Neuronal stem cell (in vitro differentiated cells): ENCODE measurements at regions not wholly inside any gene's neighbourhood (a gene's known extent, or its start where the extent isn't known, plus 50 kb on each side); places are given as distances from the start of the nearest gene placed in this dataset.
"Not testable (repeated sequence)": the region's sequence is repeated elsewhere in the genome, so short reads cannot be mapped to it uniquely, and the experiment has no call there.

Experiments
- DNase-seq: peaks from one replicate; pipeline ENCODE4 v3.0.0-alpha.2; 2013; ENCODE audit warnings: low spot score
- H2AFZ ChIP-seq: one replicate; pipeline ENCODE4 v1.6.1; 2013; ENCODE audit warnings: mild to moderate bottlenecking, low read length, inconsistent platforms
- H2AK5ac ChIP-seq: 2 replicates; pipeline ENCODE4 v1.6.1; 2013; ENCODE audit warnings: low read depth, mild to moderate bottlenecking, inconsistent platforms, low read length, moderate library complexity, mixed read lengths
- H2BK120ac ChIP-seq: 2 replicates; pipeline ENCODE4 v1.6.1; 2013; ENCODE audit warnings: low read depth, mild to moderate bottlenecking, inconsistent platforms, low read length, moderate library complexity, mixed read lengths
- H2BK12ac ChIP-seq: one replicate; pipeline ENCODE4 v1.6.1; 2013; ENCODE audit warnings: low read length, inconsistent platforms
- H2BK15ac ChIP-seq: 2 replicates; pipeline ENCODE4 v1.6.1; 2013; ENCODE audit warnings: mild to moderate bottlenecking, low read length, inconsistent platforms, mixed read lengths
- H2BK5ac ChIP-seq: one replicate; pipeline ENCODE4 v1.6.1; 2013; ENCODE audit warnings: inconsistent platforms, mild to moderate bottlenecking, low read length, moderate library complexity
- H3K14ac ChIP-seq: one replicate; pipeline ENCODE4 v1.6.1; 2013; ENCODE audit warnings: low read length, inconsistent platforms
- H3K18ac ChIP-seq: 2 replicates; pipeline ENCODE4 v1.6.1; 2013; ENCODE audit warnings: low read length, inconsistent platforms
- H3K23ac ChIP-seq: 2 replicates; pipeline ENCODE4 v1.6.1; 2013; ENCODE audit warnings: low read depth, mild to moderate bottlenecking, mixed read lengths, low read length, inconsistent platforms; ENCODE audit not compliant: poor library complexity
- H3K27ac ChIP-seq: replicated peaks from 3 replicates; pipeline ENCODE4 v1.5.1; 2013; ENCODE audit warnings: low read length, inconsistent platforms
- H3K27me3 ChIP-seq, 3 experiments: 2 replicates each; pipeline ENCODE4 v1.6.1; 2013; ENCODE audit warnings: low read length in 3 of 3, mild to moderate bottlenecking in 2 of 3, inconsistent platforms in 1 of 3, low read depth in 1 of 3, mixed read lengths in 1 of 3, moderate library complexity in 1 of 3; ENCODE audit not compliant: control insufficient read depth in 3 of 3, insufficient read depth in 3 of 3
- H3K36me3 ChIP-seq, 2 donors: replicated peaks in 1 of 2; 2 replicates each; pipeline ENCODE4 v1.6.1; 2013; ENCODE audit warnings: low read length in 2 of 2; ENCODE audit not compliant: control insufficient read depth in 2 of 2, insufficient read depth in 2 of 2
- H3K4ac ChIP-seq: 2 replicates; pipeline ENCODE4 v1.6.1; 2013; ENCODE audit warnings: inconsistent platforms, mild to moderate bottlenecking, low read length, moderate library complexity
- H3K4me1 ChIP-seq, 2 donors: 1 replicate in 1 of 2; 2 replicates in 1 of 2; pipeline ENCODE4 v1.6.1; 2013; ENCODE audit warnings: low read length in 2 of 2, low read depth in 1 of 2; ENCODE audit not compliant: control insufficient read depth in 2 of 2, insufficient read depth in 1 of 2
- H3K4me2 ChIP-seq: one replicate; pipeline ENCODE4 v1.6.1; 2013; ENCODE audit warnings: mild to moderate bottlenecking, low read length, inconsistent platforms; ENCODE audit not compliant: insufficient read depth, poor library complexity, severe bottlenecking
- H3K4me3 ChIP-seq, 2 donors: 2 replicates each; pipeline ENCODE4 v1.5.1; 2013; ENCODE audit warnings: low read length in 2 of 2, mild to moderate bottlenecking in 2 of 2, inconsistent platforms in 1 of 2, moderate library complexity in 1 of 2
- H3K79me1 ChIP-seq: one replicate; pipeline ENCODE4 v1.6.1; 2013; ENCODE audit warnings: low read depth, mild to moderate bottlenecking, inconsistent platforms, low read length, moderate library complexity
- H3K9ac ChIP-seq: one replicate; pipeline ENCODE4 v1.6.1; 2013; ENCODE audit warnings: mild to moderate bottlenecking, low read depth, low read length, inconsistent platforms; ENCODE audit not compliant: poor library complexity
- H3K9me3 ChIP-seq, 2 donors: replicated peaks in 1 of 2; 2 replicates each; pipeline versions ENCODE3 to v1.6.1; 2013; ENCODE audit warnings: low read length in 2 of 2, mild to moderate bottlenecking in 2 of 2, inconsistent platforms in 1 of 2, low read depth in 1 of 2, mixed read lengths in 1 of 2, moderate library complexity in 1 of 2; ENCODE audit not compliant: control insufficient read depth in 2 of 2, insufficient read depth in 1 of 2
- H4K8ac ChIP-seq: one replicate; pipeline ENCODE4 v1.6.1; 2013; ENCODE audit warnings: low read depth, mild to moderate bottlenecking, inconsistent platforms, low read length, moderate library complexity
- H4K91ac ChIP-seq: one replicate; pipeline ENCODE4 v1.6.1; 2013; ENCODE audit warnings: low read length, low read depth, mild to moderate bottlenecking, inconsistent platforms; ENCODE audit not compliant: poor library complexity
- WGBS, 2 donors: extraction: QIAGEN DNeasy Blood & Tissue Kit; methylation state at CpG; one replicate each; pipeline ENCODE4 v1.1.7; 2013; ENCODE audit warnings: missing lambda C conversion rate in 2 of 2, mixed read lengths in 1 of 2; ENCODE audit not compliant: insufficient read length in 2 of 2, insufficient replicate concordance in 1 of 2; ENCODE audit errors: extremely low coverage in 2 of 2; 5-methylcytosine and 5-hydroxymethylcytosine counted together

- no peak overlapping the region for H3K18ac ChIP-seq
- no peaks in the 10 kb centered on the region for H3K9me3 ChIP-seq
- no peak overlapping the region for H2BK12ac ChIP-seq
- H3K4me1 ChIP-seq, result no peaks in the 10 kb centered on the region
- no peak overlapping the region for H3K4me2 ChIP-seq
- H4K91ac ChIP-seq, result no peak overlapping the region
- no peak overlapping the region for H3K23ac ChIP-seq
- H3K79me1 ChIP-seq, result no peaks in the 10 kb centered on the region
- H3K4ac ChIP-seq, result no peak overlapping the region
- H2BK15ac ChIP-seq, result no peak overlapping the region
- no peak overlapping the region for H2AK5ac ChIP-seq
- H3K9ac ChIP-seq, result no peak overlapping the region
- no peak overlapping the region for H4K8ac ChIP-seq
- no peak overlapping the region for H2BK5ac ChIP-seq
- no peak overlapping the region for H2AFZ ChIP-seq
- H3K27me3 ChIP-seq, result no peaks in the 10 kb centered on the region
- no peaks in the 10 kb centered on the region for H3K36me3 ChIP-seq
- DNase-seq, result no peak
- WGBS, 2 donors, result no CpG with 5 or more reads among the region's 1 CpG
- H2BK120ac ChIP-seq, result no peak overlapping the region
- no peak overlapping the region for H3K27ac ChIP-seq
- H3K14ac ChIP-seq, result no peak overlapping the region
- H3K4me3 ChIP-seq, result no peak overlapping the region
These were observed 215.1 kb downstream of the TMA16 start for GRCh38 chr4:163709601-163710000.

- Histone ChIP-seq H4K91ac (no peak overlapping the region), H3K23ac (no peak overlapping the region), H3K9me3 (no peaks in the 10 kb centered on the region), H3K4me3 (no peak overlapping the region), H3K4me2 (no peak overlapping the region), H3K79me1 (no peaks in the 10 kb centered on the region), H2AK5ac (no peak overlapping the region), H3K18ac (no peak overlapping the region), H3K36me3 (no peaks in the 10 kb centered on the region), H2BK15ac (no peak overlapping the region), H3K4me1 (no peaks in the 10 kb centered on the region), H2BK5ac (no peak overlapping the region), H3K14ac (no peak overlapping the region), H3K27me3 (no peaks in the 10 kb centered on the region), H3K27ac (no peak overlapping the region), H3K9ac (no peak overlapping the region), H4K8ac (no peak overlapping the region), H2BK120ac (no peak overlapping the region), H2AFZ (no peak overlapping the region), H2BK12ac (no peak overlapping the region), H3K4ac (no peak overlapping the region)
- no peak for DNase-seq
- no CpG with 5 or more reads among the region's 2 CpGs for WGBS, 2 donors
These were observed 215.7 kb downstream of the TMA16 start for GRCh38 chr4:163710158-163710557.

GRCh38 chr4:163724495-163724894, 230.0 kb downstream of the TMA16 start:
- H3K14ac ChIP-seq, H3K18ac ChIP-seq, H3K4me2 ChIP-seq, H3K23ac ChIP-seq, H2BK15ac ChIP-seq, H4K8ac ChIP-seq, H3K79me1 ChIP-seq, H2BK5ac ChIP-seq, H4K91ac ChIP-seq, H3K4ac ChIP-seq, H2BK12ac ChIP-seq, H3K36me3 ChIP-seq, H2AK5ac ChIP-seq, H3K9me3 ChIP-seq, H3K27ac ChIP-seq, H2BK120ac ChIP-seq, H2AFZ ChIP-seq, H3K9ac ChIP-seq, DNase-seq, H3K27me3 ChIP-seq, H3K4me3 ChIP-seq, H3K4me1 ChIP-seq: not testable (repeated sequence)
- WGBS, 2 donors, result no CpG with 5 or more reads among the region's 9 CpGs

- DNase-seq, result no peak
These were observed 232.2 kb downstream of the TMA16 start for GRCh38 chr4:163726641-163727040.

More at GRCh38 chr4:163726641-163727040, 232.2 kb downstream of the TMA16 start:
- Histone ChIP-seq H2AFZ (no peak overlapping the region), H2BK120ac (no peak overlapping the region), H3K9me3 (peaks cover 0 to 3% of the 10 kb centered on the region in 2 donors), H3K18ac (no peak overlapping the region), H3K4me1 (no peaks in the 10 kb centered on the region), H3K9ac (no peak overlapping the region), H3K4ac (no peak overlapping the region), H2AK5ac (no peak overlapping the region), H2BK12ac (no peak overlapping the region), H2BK5ac (no peak overlapping the region), H3K27ac (no peak overlapping the region), H2BK15ac (no peak overlapping the region), H3K27me3 (no peaks in the 10 kb centered on the region), H3K23ac (no peak overlapping the region), H4K91ac (no peak overlapping the region), H3K4me3 (no peak overlapping the region), H3K36me3 (no peaks in the 10 kb centered on the region), H4K8ac (no peak overlapping the region), H3K4me2 (no peak overlapping the region), H3K14ac (no peak overlapping the region), H3K79me1 (no peaks in the 10 kb centered on the region)
- WGBS, 2 donors, result no CpG with 5 or more reads among the region's 2 CpGs
